ENCODE measurements at regions not wholly inside any gene's neighbourhood (a gene's known extent, or its start where the extent isn't known, plus 50 kb on each side); places are given as distances from the start of the nearest gene placed in this dataset.

DNA sequence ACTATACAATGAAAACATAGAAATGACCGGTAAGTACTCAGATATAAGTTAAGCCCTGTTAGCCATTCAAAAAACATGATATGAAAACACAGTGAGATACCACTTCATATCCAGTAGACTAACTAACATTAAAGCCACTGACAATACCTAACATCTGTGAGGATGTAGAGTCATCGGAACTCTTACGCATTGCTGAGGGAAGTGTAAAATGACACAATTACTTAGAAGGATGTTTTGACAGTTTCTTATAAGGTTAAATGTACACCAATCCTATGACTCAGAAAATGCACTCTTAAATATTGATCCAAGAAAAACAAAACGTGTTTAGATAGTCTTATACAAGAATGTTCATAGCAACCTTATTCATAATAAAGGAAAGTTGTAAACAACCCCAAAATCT lies 782.9 kb downstream of the BCL11B start:
- no peak for DNase-seq (ENCODE audit: low read depth)

DNA sequence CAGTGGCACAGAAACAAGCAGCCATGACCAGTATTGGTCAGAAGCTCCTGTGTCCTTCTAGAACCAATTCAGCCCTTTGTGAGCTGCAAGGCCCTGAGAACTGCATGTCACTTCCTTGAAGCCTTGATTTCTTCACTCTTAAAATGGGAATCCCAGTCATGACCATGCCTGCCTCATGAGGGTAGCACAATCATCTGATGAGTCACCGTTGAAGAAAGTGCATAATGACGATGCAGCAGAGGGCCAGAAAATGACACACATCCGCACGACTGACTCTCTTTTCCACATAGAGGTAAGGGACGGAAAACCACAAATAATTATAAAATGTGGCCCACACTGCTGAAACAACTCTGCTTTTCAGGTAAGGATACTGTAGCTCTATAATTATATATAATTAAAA lies 777.4 kb downstream of the BCL11B start:
- no peak for DNase-seq (ENCODE audit: low read depth)

DNA sequence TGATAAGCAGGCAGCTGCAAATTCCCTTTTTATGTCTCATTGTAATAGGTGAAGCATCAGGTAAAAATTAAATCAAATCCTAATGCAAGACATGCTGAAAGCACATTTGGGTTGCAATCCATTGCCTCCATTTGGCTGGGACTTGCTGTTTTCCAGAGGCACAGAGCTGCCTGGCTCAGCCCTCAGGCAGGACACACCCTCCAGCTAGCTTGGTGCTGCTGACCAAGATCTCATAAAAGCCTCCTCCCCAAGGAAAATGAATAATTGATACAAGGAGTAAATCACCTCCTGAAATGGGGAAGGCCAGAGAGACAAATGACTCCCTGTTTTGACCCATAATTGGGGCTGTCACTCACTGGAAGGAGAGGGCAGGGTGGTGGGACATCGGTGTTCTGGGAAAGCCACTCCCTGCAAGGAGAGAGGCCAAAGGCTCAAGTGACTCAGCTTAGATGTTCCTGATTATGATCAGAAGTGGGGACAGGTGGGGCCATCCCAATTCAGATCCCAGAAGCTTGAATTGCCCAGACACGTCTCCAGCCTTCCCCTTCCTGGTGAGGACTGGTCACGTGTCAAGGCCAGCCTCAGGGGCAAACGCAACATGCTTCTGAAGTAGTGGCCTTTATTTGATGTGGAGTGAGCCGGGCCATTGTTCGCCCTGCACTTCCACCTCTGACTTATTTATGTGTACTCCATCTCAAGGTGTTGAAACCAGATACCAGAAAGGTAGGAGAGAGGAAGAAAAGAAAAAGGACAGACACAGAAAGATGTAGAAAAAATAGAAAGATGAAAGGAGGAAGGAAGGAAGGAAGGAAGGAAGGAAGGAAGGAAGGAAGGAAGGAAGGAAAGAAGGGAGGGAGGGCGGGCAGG lies 773.7 kb downstream of the BCL11B start:
- DNase-seq (ENCODE audit: low read depth) = no peak

DNA sequence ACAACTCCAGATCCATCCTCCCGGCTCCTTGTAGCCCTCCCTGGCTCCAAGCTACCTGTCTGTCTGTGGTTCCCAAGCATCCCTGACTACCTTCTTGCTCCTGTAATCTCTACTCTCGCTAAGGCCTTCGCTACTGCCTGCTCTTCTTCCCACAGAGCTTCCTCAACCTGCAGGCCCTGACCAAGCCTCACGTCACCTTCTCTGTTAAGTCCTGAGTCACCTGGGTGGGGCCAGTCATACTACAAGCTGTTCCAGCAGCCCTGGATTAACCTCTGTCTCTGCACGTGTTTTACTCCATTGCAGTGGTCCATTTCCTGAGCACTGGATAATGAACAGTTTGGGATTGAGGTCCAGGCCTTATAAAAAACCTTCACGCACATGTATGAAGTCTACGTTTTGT lies 770.7 kb downstream of the BCL11B start:
- no peak for DNase-seq (ENCODE audit: low read depth)

DNA sequence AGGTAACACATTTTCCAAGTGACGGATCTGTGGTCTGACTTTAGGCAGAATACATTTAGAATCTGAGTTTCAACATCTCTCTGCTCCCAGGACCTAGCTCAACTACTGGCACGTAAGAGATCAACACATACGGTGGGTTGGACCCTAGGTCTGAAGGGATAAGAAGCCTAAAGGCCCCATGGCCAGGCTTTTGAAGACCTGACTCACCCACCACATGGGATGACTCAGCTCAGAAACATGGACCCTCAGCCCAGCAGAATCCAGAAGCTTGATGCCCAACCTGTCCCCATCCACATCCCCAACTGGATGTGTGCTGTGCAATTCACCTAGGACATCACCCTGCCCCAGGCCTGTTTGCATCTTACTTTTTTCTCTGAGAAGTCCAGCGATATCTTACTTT lies 770.2 kb downstream of the BCL11B start:
- DNase-seq (ENCODE audit: low read depth) = no peak

DNA sequence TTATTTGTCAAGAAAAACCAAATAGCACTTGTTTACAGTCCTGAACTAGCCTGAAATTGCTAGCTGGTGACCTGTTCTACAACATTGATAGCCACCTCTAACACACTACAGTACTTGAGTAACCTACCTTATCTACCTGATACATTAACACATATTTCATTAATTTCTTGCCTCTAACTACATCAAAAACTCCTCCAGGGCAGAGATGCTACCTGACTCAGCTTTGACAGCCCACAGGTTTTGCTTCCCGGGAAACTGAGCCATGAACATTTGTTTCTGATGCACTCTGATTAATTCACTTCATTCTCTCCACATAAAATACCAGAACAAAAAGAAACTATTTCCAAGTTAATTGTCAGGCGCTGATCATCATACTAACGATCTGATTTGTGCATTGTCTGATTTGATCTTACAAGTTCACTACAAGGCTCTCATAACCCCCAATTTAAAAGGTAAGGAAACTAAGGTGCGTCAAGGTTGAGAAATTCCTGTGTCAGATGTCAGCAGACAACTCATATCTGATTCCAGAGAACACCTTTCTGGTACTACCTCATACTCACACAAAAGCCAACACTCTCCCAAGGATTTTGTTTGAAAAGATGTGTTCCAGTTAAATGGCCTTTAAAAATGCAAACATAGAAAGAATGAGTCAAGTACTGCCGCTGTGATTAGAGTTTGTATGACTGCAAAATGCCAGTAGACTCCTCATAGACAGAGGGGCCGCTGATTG lies 768.7 kb downstream of the BCL11B start:
- DNase-seq (ENCODE audit: low read depth) = no peak

DNA sequence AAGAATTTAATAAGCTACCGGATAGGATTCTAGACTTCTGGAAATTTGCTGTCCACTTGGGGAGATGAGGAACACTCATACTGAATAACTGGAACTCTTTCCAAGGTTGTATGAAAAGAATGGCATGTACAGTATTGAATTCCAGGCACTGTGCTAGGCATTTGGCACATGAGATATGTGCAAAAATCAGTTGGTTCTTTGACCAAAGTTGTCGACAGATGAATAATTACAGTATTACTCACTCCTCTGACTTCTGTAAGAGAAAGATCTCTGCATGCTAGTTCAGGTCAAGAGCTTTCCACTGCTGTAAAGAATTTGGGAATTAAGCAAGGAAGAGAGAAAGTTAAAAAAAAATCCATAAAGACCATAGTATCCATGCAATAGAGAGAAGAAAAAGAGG lies 764.7 kb downstream of the BCL11B start:
- no peak for DNase-seq (ENCODE audit: low read depth)

DNA sequence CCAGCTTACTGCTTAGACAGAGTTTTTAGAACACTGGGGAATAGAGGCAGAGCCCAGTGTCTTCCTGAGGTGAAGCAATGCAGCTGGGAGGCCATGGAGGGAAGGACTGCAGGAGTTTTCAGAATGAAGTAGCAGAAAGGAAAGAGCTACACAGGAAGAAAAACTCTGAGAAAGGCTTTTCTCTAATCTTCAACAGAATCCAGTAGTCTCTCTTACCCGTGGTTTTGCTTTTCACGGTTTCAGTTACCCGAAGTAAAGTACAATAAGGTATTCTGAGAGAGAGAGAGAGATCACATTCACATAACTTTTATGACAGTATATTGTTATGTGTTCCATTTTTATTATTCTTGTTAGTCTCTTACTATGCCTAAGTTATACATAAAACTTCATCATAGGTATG lies 761.6 kb downstream of the BCL11B start:
- DNase-seq (ENCODE audit: low read depth) = no peak

DNA sequence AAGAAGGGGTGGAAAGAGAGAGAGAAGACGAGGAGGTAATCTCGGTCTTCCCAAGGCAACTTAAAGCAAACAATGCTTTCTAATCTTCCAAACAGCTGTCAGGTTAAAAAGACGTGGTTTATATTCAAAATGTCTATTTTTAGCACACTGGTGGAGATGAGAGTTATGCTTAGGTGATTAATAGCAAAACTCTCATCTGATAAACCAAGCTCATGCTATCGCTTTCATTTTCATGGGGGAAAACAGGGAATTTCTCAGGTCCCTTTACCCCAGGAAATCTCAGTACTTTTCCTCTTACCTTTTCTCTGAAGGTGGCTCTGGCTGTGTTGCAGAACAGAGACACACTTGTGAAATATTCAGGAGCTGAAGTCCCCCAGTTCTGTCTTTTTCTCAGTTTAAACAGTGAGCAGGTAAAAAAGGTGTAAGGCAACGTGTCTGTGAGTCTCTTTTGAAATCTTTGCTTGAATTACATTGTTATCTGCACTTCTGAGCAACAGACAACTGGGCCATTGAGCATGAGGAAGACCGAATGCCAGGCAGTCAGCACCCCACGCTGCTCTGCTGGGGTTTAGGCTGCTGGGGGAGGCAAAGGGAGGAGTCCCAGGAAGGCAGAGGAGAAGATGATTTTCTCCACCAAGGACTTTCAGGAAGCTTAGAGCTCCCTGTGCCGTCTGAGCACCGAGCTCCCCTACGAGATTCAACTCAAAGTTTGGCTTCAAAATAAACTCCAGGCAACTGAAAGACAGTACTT lies 759.3 kb downstream of the BCL11B start:
- DNase-seq (ENCODE audit: low read depth) = no peak

DNA sequence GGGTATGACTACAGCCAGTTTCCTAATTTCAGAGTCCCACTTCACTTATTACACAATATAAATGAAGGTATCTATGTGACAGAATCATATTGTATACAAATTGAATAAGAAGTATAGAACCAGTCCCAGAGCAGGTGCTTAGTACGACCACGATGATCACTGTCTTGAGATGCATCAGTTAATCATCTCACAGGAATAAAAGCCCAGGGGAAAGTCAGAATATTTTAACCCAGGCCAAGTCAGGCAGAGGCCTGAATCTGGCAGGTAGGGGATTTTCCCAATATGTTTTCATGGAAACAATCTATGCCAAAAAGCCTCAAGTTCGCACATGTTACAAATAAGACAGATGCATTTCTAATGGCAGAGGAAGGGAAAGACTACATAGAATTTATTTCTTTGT lies 758.4 kb downstream of the BCL11B start:
- DNase-seq (ENCODE audit: low read depth) = no peak

DNA sequence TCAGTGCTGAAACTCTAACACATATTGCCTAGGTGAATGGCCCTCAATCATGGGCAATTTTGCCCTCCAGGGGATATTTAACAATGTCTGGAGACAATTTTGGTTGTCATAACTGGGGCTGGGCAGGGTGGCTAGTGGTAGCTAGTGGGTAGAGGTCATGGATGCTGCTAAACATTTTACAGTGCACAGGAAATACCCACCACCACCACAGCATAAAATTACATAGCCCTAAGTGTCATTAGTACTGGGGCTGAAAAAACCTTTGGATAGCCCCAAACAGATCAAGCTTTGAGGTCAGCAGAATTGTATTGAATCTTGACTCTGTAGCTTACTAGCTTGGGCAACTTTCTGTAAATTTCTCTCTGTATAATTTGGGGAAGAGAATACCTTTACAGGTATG lies 758.0 kb downstream of the BCL11B start:
- DNase-seq (ENCODE audit: low read depth) = no peak

DNA sequence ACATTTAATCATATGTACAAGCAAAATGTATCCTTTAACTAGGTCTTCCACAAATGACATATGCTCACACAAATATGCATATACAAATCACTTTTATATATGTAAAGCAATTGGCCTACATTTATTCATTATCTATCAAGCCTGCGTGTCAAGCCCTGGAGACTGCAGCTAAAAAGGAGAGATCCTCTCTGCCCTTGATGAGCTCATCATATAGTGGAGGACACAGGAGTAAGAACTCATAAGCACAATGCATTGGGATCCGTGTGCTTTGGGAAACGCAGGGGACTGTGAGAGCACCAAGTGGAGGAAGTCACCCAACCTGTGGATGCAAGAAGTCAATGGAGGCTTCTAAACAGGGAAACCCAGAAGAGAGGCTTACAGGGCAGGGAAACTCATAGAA lies 735.7 kb downstream of the BCL11B start:
- no peak for DNase-seq (ENCODE audit: low read depth)

DNA sequence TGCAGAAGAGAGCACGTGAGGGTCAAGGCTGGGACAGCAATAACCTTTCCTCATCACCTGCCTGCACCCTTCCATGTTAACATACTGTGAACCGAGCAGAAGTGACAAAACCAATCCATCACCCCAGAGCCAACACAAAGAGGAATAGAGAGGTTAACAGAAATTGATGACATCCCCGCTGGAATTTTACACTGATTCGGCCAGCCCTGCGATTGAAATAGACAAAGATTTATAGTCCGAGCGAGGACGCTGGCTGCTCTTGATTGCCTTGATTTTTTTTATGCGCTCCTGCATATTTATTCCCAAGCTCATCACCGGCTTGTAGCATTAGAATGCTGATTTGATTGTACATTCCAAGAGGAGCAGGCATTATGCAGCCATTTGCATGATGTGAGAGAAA lies 729.7 kb downstream of the BCL11B start:
- no peak for DNase-seq (ENCODE audit: low read depth)

DNA sequence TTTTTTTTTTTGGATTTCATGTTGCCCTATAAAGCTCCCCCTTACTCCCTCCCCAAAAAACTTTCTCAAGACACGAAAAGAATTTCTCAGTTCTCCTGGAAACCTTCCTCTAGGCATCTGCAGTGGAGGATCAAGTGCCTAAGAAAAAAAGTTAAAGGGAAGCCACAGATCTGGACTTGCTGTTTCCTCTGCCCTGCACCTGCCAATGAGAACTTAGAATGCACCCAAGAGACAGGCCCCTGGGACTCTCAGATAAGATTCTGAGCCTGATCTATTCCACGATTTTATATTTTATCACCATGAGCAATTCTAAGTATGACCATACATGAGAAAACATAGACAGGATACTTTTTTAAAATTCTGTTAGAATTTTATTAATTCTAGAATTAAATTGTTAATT lies 728.9 kb downstream of the BCL11B start:
- DNase-seq (ENCODE audit: low read depth) = no peak

DNA sequence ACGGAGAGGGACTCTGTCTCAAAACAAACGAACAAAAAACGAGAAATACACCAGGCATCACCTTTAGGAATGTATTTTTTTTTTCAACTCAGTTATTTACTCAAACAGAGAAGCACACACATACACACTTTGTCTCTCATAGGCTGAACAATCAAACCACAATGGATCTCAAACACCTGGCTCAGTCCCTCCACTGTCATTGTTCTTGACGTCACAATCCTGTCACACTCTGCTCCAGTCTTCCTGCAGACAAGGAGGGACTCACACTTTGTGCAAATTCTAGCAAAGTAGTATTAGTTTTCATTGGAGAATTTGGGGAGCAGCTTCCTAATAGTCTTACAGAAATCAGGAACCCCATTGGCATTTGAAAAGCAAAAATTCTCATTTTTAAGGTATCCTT lies 727.8 kb downstream of the BCL11B start:
- no peak for DNase-seq (ENCODE audit: low read depth)

DNA sequence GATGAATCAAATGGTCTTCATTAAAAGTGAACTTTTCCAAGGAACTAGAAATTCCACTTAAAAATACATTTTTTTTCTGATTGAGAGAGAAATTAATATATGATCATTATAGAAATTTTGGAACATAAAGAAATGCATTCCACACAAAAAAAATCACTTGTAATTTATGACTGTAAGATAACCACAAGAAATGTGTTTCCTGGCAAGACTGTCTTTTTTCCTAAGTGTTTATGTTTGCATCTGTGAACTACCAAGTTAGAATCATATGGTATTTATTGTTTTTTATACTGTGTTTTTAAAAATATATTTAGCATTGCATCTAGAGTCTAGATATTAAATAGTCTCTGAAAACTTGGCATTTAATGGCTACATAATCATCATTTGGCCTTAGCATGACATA lies 726.8 kb downstream of the BCL11B start:
- DNase-seq (ENCODE audit: low read depth) = no peak

DNA sequence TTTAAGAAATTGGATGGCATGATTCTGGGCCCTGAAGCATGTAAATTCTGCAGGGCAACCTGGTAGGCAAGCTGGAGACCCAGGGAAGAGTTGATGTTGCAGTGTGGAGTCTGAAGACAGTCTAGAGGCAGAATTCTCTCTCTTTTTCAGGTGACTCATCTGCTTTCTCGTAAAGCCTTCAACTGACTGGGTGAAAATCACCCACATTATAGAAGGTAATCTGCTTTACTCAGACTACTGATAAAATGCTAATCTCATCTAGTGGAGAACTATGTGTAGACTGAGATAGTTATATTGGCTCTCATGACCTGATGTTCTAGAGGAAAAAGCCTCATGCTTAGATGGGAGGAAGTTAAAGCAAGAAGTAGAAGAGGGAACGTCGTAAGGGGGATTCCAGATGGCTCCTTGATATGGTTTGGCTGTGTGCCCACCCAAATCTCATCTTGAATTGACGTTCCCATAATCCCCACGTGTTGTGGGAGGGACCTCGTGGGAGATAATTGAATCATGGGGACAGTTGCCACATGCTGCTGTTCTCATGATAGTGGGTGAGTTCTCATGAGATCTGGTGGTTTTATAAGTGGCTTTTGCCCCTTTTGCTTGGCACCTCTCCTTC lies 723.8 kb downstream of the BCL11B start:
- DNase-seq (ENCODE audit: low read depth) = no peak

DNA sequence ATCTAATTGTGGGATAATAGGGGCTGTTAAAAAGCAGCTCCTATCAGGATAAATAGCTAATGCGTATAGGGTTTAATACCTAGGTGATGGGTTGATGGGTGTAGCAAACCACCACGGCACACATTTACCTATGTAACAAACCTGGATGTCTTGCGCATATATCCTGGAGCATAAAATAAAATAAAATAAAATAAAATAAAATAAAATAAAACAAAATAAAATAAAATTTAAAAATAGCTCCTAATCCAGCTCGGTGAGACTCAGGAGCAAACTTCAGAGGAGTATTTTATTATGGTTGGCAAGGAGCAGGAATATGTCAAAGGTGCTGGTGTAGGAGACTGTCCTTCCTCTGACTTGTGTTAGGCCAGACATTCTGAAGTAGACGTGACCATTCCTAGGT lies 721.0 kb downstream of the BCL11B start:
- DNase-seq (ENCODE audit: low read depth) = no peak

DNA sequence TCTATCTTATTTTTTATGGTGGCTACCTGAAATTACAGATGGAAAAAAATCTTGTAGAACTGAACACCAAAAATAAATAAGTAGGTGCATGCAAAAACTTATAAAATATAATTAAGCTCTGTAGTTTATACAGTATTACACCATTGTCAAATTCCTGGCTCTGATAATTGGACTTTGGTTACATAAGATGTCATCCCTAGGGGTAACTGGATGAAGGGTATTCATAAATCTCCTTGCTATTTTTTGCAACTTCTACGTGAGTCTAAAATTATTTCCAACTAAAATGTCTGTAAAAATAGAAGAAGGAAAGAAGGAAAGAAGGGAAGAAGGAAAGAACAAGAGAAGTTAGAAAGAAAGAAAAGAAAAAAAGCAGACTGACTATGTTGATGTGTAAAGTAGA lies 716.6 kb downstream of the BCL11B start:
- DNase-seq (ENCODE audit: low read depth) = no peak

DNA sequence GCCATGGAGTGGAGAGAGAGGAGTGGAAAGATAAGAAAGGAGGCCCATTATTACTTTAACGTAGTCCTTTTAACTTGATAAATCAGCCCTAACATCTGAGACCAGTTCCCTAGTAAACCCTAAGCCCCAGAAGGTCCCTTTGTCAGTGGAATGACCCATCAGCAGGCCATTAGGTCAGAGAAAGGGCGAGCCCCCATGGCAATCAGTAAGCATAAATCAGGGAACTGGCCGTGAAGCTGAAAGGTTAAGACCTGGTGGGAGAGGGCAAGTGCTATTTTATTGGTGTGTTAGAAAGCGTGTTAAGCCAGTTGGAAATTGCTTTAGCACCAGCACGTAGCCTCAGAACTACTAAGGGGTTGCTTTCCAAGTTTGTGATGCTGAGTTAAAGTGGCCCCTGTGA lies 708.0 kb downstream of the BCL11B start:
- no peak for DNase-seq (ENCODE audit: low read depth)

DNA sequence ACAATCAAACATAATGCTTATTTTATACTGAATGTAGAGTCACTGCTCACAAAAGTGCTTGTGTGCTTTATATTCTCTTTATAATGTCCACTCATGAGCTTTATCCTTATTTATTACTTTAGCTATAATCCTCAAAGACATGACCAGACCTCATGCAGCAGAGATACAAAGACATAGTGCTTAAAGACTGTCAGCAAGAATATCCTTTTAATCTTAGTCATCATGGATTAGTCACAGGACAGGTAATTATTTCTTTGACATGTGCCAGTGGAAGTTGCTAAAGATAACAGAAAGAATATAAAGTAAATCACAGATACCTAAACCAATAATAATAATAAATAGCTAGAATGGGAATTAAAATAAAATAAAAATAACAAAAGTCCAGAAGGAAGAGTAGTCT lies 707.5 kb downstream of the BCL11B start:
- DNase-seq (ENCODE audit: low read depth) = no peak

DNA sequence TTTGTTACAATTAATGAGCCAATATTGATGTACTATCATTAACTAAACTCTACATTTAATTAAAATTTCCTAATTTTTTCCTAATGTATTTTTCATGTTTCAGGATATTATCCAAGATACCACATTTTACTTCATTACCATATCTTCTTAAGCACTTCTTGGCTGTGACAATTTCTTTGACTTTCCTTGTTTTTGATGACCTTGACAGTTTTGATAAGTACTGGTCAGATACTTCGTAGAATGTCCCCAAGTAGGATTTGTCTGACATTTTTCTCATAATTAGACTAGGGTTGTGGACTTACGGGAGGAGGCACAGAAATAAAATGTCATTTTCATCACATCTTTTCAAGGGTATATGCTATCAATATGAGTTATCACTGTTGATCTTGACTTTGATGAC lies 700.9 kb downstream of the BCL11B start:
- no peak for DNase-seq (ENCODE audit: low read depth)

DNA sequence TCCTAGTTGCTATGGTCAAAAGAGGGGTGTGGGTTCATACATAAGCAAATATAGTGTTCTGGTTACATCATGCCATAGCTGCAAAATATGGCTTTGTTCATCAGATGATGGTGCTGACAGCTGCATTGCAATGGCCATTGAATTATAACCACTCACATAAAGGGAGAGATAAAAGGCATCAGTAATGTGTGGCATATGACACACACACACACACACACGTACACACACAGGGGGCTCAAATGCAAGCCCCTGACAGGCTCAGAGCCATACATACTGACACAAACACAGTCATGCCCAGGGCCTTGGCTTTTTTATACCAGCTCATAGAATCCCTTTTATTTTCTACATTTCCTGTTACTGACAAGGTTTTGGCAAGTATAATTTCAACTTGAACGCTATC lies 698.9 kb downstream of the BCL11B start:
- no peak for DNase-seq (ENCODE audit: low read depth)
